AG09309 (cell line): ENCODE measurements at regions not wholly inside any gene's neighbourhood (a gene's known extent, or its start where the extent isn't known, plus 50 kb on each side); places are given as distances from the start of the nearest gene placed in this dataset.
A peak's percentile ranks its signal among the peaks of the same experiment; 100 is the strongest.
"Not testable (repeated sequence)": the region's sequence is repeated elsewhere in the genome, so short reads cannot be mapped to it uniquely, and the experiment has no call there.

Source experiments
- DNase-seq: peaks from one replicate; pipeline ENCODE4 v3.0.0-alpha.2; 2010; ENCODE audit warnings: low read depth
- H3K4me3 ChIP-seq: 2 replicates; pipeline ENCODE4 v1.5.1; 2011; ENCODE audit warnings: mild to moderate bottlenecking, low read depth, low read length, moderate library complexity; ENCODE audit not compliant: control insufficient read depth
- TF ChIP-seq, protein P1 (sequence below): IDR thresholded peaks from 2 replicates; pipeline ENCODE4 v1.5.1; 2011; ENCODE audit warnings: mild to moderate bottlenecking, low read depth, low read length, inconsistent platforms; ENCODE audit not compliant: insufficient read depth, control insufficient read depth; ENCODE audit errors: missing control alignments

DNA sequence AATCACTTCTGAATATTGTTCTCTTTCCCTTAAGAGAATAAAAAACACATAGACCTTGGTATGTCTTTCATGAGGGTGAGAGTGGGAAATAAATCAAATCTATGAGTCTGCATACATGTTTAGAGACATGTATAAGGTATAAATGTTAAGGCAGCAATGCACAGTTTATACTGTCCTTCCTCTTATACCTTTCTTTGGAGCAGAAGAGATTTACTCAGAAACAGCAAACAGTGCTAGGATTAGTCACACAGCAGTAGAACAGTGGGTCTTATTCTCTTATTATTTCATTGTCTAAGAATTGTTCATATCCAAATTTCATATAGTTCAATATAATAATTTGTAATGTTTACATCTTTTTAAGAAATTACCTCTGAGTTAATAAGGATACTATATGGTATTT, 126.7 kb upstream of the TMEM196 start:
- DNase-seq: no peak
- TF ChIP-seq, protein P1, sequence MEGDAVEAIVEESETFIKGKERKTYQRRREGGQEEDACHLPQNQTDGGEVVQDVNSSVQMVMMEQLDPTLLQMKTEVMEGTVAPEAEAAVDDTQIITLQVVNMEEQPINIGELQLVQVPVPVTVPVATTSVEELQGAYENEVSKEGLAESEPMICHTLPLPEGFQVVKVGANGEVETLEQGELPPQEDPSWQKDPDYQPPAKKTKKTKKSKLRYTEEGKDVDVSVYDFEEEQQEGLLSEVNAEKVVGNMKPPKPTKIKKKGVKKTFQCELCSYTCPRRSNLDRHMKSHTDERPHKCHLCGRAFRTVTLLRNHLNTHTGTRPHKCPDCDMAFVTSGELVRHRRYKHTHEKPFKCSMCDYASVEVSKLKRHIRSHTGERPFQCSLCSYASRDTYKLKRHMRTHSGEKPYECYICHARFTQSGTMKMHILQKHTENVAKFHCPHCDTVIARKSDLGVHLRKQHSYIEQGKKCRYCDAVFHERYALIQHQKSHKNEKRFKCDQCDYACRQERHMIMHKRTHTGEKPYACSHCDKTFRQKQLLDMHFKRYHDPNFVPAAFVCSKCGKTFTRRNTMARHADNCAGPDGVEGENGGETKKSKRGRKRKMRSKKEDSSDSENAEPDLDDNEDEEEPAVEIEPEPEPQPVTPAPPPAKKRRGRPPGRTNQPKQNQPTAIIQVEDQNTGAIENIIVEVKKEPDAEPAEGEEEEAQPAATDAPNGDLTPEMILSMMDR: no peak
- no peak overlapping the region for H3K4me3 ChIP-seq

DNA sequence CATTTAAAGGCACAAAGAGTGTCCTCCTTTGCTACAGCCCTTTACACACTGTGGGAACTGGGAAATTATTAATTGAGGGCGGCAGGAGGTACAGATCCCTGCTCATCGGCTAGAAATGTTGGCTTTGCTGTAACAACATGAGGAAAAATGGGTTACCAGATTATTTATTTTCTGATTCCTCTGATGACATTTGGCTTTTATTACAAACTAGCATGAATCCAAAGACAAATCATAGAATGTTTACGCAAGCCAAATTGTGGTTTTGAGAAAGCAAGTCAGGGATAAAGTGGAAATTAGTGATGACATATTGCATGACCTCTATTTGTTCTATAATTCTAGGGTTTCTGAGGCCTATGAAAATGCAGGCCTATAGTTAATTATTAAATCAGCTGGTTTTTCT, 126.1 kb upstream of the TMEM196 start:
- H3K4me3 ChIP-seq: no peak overlapping the region
- TF ChIP-seq, protein P1: no peak
- peak; percentile 24 for DNase-seq

DNA sequence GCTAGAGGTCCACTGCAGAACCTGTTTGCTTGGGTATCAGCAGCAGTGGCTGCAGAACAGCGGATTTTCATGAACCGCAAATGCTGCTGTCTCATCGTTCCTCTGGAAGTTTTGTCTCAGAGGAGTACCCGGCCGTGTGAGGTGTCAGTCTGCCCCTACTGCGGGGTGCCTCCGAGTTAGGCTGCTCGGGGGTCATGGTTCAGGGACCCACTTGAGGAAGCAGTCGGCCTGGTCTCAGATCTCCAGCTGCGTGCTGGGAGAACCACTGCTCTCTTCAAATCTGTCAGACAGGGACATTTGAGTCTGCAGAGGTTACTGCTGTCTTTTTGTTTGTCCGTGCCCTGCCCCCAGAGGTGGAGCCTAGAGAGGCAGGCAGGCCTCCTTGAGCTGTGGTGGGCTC, 109.5 kb upstream of the TMEM196 start:
- DNase-seq, H3K4me3 ChIP-seq: not testable (repeated sequence)

DNA sequence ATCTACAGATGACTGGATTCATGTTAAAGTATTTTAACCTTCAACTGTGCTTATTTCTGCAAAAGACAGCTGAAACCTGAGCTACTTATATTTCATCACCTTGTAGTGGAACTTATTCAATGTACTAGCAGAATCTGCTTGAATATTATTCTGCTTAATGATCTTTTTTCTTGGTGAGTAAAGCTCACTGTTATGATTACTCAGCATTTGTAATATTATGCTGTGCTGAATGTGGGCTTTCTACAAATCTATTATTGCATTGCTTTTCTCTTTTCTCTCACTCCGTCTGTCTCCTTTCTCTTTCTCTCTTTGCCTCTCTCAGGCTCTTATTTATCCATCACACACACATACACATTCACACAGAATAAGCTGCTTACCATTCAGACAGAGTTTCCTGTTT, 98.7 kb upstream of the TMEM196 start:
- H3K4me3 ChIP-seq: no peak overlapping the region
- DNase-seq: no peak
- TF ChIP-seq, protein P1: no peak

DNA sequence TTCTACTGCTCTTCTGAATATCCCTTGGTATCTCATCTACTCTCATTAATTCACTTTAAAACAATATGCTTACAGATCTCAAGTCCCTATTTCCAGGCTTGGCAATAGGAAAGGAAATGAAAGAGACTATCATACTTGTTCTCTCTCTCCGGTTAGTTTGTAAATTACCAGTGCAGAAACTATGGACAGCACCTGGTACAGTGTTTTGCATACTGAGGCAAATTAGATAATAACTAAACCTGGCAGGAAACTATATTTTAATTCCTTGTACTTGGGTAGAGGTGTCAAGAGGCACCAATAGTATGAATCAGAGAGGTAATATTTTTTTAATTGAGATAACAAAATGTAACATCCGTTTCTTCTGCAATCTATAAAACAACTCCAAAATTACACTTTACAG, 97.7 kb upstream of the TMEM196 start:
- H3K4me3 ChIP-seq: no peak overlapping the region
- TF ChIP-seq, protein P1: no peak
- DNase-seq: no peak

DNA sequence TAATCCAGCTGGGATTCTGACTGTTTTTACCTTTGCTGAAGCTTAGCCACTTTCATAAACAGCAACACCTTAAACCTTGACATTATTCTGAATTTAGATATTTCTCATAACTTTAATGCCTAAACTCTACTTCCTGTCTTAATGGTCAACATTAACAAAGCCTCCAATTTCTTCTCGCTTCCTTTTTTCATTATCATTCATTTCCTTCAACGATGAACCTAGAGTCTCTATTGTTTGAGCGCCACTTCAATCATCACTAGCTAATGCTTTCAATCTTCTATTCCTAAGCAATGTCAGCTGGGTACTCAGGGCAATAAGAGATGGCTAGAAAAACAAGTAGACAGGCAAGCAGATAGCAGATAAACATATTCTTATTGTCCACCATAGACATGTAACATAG, 96.6 kb upstream of the TMEM196 start:
- no peak overlapping the region for H3K4me3 ChIP-seq
- DNase-seq: no peak
- TF ChIP-seq, protein P1: no peak

DNA sequence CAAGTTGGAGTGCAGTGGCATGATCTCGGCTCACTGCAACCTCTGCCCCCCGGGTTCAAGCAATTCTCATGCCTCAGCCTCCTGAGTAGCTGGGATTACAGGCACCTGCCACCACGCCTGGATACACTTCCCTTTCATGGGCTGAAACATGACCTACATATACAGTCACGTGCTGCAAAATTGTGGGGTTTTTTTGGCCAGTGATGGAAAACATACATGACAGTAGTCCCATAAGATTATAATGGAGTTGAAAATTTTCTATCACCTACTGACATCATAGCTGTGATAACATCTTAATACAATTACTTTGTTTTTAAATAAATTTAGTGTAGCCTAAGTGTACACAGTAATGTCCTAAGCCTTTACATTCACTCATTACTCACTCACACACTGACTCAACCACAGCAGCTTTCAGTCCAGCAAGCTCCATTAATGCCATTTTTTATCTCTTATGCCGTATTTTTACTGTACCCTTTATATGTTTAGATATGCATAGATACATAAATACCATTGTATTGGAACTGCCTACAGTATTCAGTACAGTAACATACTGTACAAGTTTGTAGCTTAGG, 79.9 kb upstream of the TMEM196 start:
- TF ChIP-seq, protein P1: no peak
- no peak overlapping the region for H3K4me3 ChIP-seq
- DNase-seq: no peak
